ENCODE measurements at regions not wholly inside any gene's neighbourhood (a gene's known extent, or its start where the extent isn't known, plus 50 kb on each side); places are given as distances from the start of the nearest gene placed in this dataset.

DNA sequence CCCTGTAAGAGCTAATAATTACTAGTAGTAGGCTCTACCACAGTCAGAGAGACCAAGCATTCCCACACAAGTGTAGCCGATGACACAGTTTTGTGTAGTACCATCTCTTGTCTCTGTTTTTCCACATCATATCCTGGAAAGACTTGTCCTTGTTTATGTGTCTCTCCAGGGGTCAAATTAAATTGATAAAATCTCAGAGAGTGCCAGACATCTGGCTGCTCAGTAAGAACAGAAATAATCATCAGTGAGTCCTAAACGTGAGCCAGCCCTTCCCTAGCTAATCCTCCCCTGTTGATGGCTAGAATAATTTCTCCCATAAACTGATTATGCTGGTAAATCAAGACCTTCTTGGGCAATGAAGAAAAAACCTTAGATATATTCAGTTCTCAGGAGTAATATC, 111.4 kb upstream of the GRAMD1B start:
- TF ChIP-seq, protein P1, sequence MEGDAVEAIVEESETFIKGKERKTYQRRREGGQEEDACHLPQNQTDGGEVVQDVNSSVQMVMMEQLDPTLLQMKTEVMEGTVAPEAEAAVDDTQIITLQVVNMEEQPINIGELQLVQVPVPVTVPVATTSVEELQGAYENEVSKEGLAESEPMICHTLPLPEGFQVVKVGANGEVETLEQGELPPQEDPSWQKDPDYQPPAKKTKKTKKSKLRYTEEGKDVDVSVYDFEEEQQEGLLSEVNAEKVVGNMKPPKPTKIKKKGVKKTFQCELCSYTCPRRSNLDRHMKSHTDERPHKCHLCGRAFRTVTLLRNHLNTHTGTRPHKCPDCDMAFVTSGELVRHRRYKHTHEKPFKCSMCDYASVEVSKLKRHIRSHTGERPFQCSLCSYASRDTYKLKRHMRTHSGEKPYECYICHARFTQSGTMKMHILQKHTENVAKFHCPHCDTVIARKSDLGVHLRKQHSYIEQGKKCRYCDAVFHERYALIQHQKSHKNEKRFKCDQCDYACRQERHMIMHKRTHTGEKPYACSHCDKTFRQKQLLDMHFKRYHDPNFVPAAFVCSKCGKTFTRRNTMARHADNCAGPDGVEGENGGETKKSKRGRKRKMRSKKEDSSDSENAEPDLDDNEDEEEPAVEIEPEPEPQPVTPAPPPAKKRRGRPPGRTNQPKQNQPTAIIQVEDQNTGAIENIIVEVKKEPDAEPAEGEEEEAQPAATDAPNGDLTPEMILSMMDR (IDR thresholded peaks at IDR 0.05; ENCODE audit: low read depth, low read length): no peak
- TF ChIP-seq, protein P2, sequence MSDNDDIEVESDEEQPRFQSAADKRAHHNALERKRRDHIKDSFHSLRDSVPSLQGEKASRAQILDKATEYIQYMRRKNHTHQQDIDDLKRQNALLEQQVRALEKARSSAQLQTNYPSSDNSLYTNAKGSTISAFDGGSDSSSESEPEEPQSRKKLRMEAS (IDR thresholded peaks at IDR 0.05; ENCODE audit: low read depth, low read length): no peak
- TF ChIP-seq POLR2A (IDR thresholded peaks at IDR 0.05; ENCODE audit: extremely low read depth, insufficient read length): no peak
- no peak for TF ChIP-seq MYC (IDR thresholded peaks at IDR 0.05; ENCODE audit: low read depth, low read length)

All from NB4 (cell line).